Mesothelial cell of epicardium (in vitro differentiated cells): ENCODE measurements at regions not wholly inside any gene's neighbourhood (a gene's known extent, or its start where the extent isn't known, plus 50 kb on each side); places are given as distances from the start of the nearest gene placed in this dataset.
"Not testable (repeated sequence)": the region's sequence is repeated elsewhere in the genome, so short reads cannot be mapped to it uniquely, and the experiment has no call there.

Experiments
- DNase-seq, 2 experiments: peaks; one replicate each; pipeline ENCODE4 v3.0.0; 2021; ENCODE audit warnings: low spot score in 2 of 2; ENCODE audit not compliant: unreplicated experiment in 2 of 2
- H3K27ac Mint-ChIP-seq: 2 replicates; pipeline ENCODE4 v1.8.0; 2021; ENCODE audit warnings: mixed read lengths
- H3K27me3 Mint-ChIP-seq: 2 replicates; pipeline ENCODE4 v1.8.0; 2021; ENCODE audit warnings: low read depth, mixed read lengths
- H3K36me3 Mint-ChIP-seq: 2 replicates; pipeline ENCODE4 v1.8.0; 2021; ENCODE audit warnings: mixed read lengths
- H3K4me1 Mint-ChIP-seq: 2 replicates; pipeline ENCODE4 v1.8.0; 2021; ENCODE audit warnings: mixed read lengths
- H3K4me3 Mint-ChIP-seq: 2 replicates; pipeline ENCODE4 v1.8.0; 2021; ENCODE audit warnings: mild to moderate bottlenecking, moderate library complexity, mixed read lengths
- H3K9me3 Mint-ChIP-seq: 2 replicates; pipeline ENCODE4 v1.8.0; 2021; ENCODE audit warnings: mixed read lengths
- CTCF ChIP-seq: fragments of 200-600 bp; sonication (generic); IDR thresholded peaks from one replicate; pipeline ENCODE4 v1.5.0; 2021; ENCODE audit warnings: antibody characterized with exemption; ENCODE audit not compliant: unreplicated experiment

- H3K27me3 Mint-ChIP-seq: no peaks in the 10 kb centered on the region
These were observed 67.0 kb upstream of the GPR158 start for GRCh38 chr10:25107756-25108155.

GRCh38 chr10:25109896-25110295 lies 64.9 kb upstream of the GPR158 start:
- H3K9me3 Mint-ChIP-seq, H3K4me3 Mint-ChIP-seq, DNase-seq, H3K36me3 Mint-ChIP-seq, H3K27ac Mint-ChIP-seq, H3K4me1 Mint-ChIP-seq, H3K27me3 Mint-ChIP-seq: not testable (repeated sequence)

More at GRCh38 chr10:25107756-25108155, 67.0 kb upstream of the GPR158 start:
- no peak for DNase-seq
- no peak for TF ChIP-seq CTCF
- H3K9me3 Mint-ChIP-seq: no peaks in the 10 kb centered on the region
- H3K4me3 Mint-ChIP-seq: no peak overlapping the region
- H3K4me1 Mint-ChIP-seq: no peaks in the 10 kb centered on the region
- H3K27ac Mint-ChIP-seq: no peak overlapping the region
- H3K36me3 Mint-ChIP-seq: no peaks in the 10 kb centered on the region

- Mint-ChIP-seq H3K4me1 (peaks cover 13% of the 10 kb centered on the region), H3K27me3 (peaks cover 2% of the 10 kb centered on the region), H3K4me3 (no peak overlapping the region), H3K27ac (no peak overlapping the region), H3K9me3 (no peaks in the 10 kb centered on the region), H3K36me3 (no peaks in the 10 kb centered on the region)
- TF ChIP-seq CTCF: no peak
- DNase-seq: no peak
These were observed 62.8 kb upstream of the GPR158 start for GRCh38 chr10:25112016-25112415.

- no peak overlapping the region for H3K27ac Mint-ChIP-seq
- peak; percentile 87 for TF ChIP-seq CTCF
- H3K27me3 Mint-ChIP-seq: peaks cover 2% of the 10 kb centered on the region
- no peaks in the 10 kb centered on the region for H3K9me3 Mint-ChIP-seq
- no peak overlapping the region for H3K4me3 Mint-ChIP-seq
- DNase-seq: peak; percentile 60 to 77
- H3K36me3 Mint-ChIP-seq: no peaks in the 10 kb centered on the region
- H3K4me1 Mint-ChIP-seq: peaks cover 20% of the 10 kb centered on the region
These were observed 61.4 kb upstream of the GPR158 start for GRCh38 chr10:25113191-25114035.

- Mint-ChIP-seq H3K4me3 (no peak overlapping the region), H3K4me1 (peaks cover 21% of the 10 kb centered on the region), H3K36me3 (no peaks in the 10 kb centered on the region), H3K27me3 (peaks cover 2% of the 10 kb centered on the region), H3K9me3 (no peaks in the 10 kb centered on the region), H3K27ac (no peak overlapping the region)
- DNase-seq: no peak
- TF ChIP-seq CTCF: no peak
These were observed 60.8 kb upstream of the GPR158 start for GRCh38 chr10:25114036-25114411.

- no peak for DNase-seq
- peaks cover 21% of the 10 kb centered on the region for H3K4me1 Mint-ChIP-seq
- no peak overlapping the region for H3K4me3 Mint-ChIP-seq
- H3K27ac Mint-ChIP-seq: peak overlapping the region; percentile 1
- no peaks in the 10 kb centered on the region for H3K36me3 Mint-ChIP-seq
- H3K27me3 Mint-ChIP-seq: peaks cover 2% of the 10 kb centered on the region
- TF ChIP-seq CTCF: no peak
- H3K9me3 Mint-ChIP-seq: peaks cover 7% of the 10 kb centered on the region
These were observed 57.0 kb upstream of the GPR158 start for GRCh38 chr10:25117757-25118156.
